KMS-11 (cell line): ENCODE measurements at regions not wholly inside any gene's neighbourhood (a gene's known extent, or its start where the extent isn't known, plus 50 kb on each side); places are given as distances from the start of the nearest gene placed in this dataset.

Experiments
- H2AFZ ChIP-seq: fragments of 200-600 bp; sonication (generic); 2 replicates; pipeline ENCODE4 v1.6.1; 2016; ENCODE audit warnings: antibody characterized with exemption, mixed run types, low read depth
- H3K27ac ChIP-seq: fragments of 200-600 bp; sonication (generic); 2 replicates; pipeline ENCODE4 v1.6.1; 2016; ENCODE audit warnings: mild to moderate bottlenecking, mixed run types
- H3K27me3 ChIP-seq: fragments of 200-600 bp; sonication (generic); 2 replicates; pipeline ENCODE4 v1.6.1; 2017; ENCODE audit warnings: mild to moderate bottlenecking, low read depth, mixed run types, moderate library complexity; ENCODE audit not compliant: insufficient read depth
- H3K36me3 ChIP-seq: fragments of 200-600 bp; sonication (generic); 2 replicates; pipeline ENCODE4 v1.6.1; 2017; ENCODE audit warnings: mild to moderate bottlenecking, mixed run types; ENCODE audit not compliant: insufficient read depth
- H3K4me1 ChIP-seq: fragments of 200-600 bp; sonication (generic); 2 replicates; pipeline ENCODE4 v1.6.1; 2016; ENCODE audit warnings: mild to moderate bottlenecking, low read depth, mixed run types; ENCODE audit not compliant: poor library complexity, severe bottlenecking
- H3K4me2 ChIP-seq: fragments of 200-600 bp; sonication (generic); 2 replicates; pipeline ENCODE4 v1.7.0; 2016; ENCODE audit warnings: mild to moderate bottlenecking, mixed run types
- H3K4me3 ChIP-seq: fragments of 200-600 bp; sonication (generic); IDR thresholded peaks from 2 replicates; pipeline ENCODE4 v1.6.1; 2017; ENCODE audit warnings: low read depth, low read length, mixed read lengths; ENCODE audit not compliant: insufficient read depth
- H3K79me2 ChIP-seq: fragments of 200-600 bp; sonication (generic); 2 replicates; pipeline ENCODE4 v1.6.1; 2016; ENCODE audit warnings: low read depth, mixed run types; ENCODE audit not compliant: insufficient read depth
- H3K9ac ChIP-seq: fragments of 200-600 bp; sonication (generic); 2 replicates; pipeline ENCODE4 v1.6.1; 2016; ENCODE audit warnings: mild to moderate bottlenecking, mixed run types
- H4K20me1 ChIP-seq: fragments of 200-600 bp; sonication (generic); 2 replicates; pipeline ENCODE4 v1.6.1; 2016; ENCODE audit warnings: mild to moderate bottlenecking, mixed run types; ENCODE audit not compliant: insufficient read depth
- CTCF ChIP-seq: fragments of 200-600 bp; sonication (generic); conservative IDR thresholded peaks from 2 replicates; pipeline ENCODE4 v1.6.1; 2017; ENCODE audit warnings: low read depth, mild to moderate bottlenecking, antibody characterized with exemption, low read length, moderate library complexity, mixed read lengths

GRCh38 chr16:64138006-64138405 lies 983.9 kb downstream of the CDH11 start:
- no peaks in the 10 kb centered on the region for H3K4me1 ChIP-seq
- no peak for TF ChIP-seq CTCF
- H3K4me2 ChIP-seq = no peak overlapping the region
- H3K9ac ChIP-seq = no peak overlapping the region
- H3K79me2 ChIP-seq = no peaks in the 10 kb centered on the region
- no peak overlapping the region for H3K4me3 ChIP-seq
- H3K27me3 ChIP-seq = no peaks in the 10 kb centered on the region
- no peak overlapping the region for H2AFZ ChIP-seq
- no peaks in the 10 kb centered on the region for H4K20me1 ChIP-seq
- H3K27ac ChIP-seq = no peak overlapping the region
- H3K36me3 ChIP-seq = no peaks in the 10 kb centered on the region

DNA sequence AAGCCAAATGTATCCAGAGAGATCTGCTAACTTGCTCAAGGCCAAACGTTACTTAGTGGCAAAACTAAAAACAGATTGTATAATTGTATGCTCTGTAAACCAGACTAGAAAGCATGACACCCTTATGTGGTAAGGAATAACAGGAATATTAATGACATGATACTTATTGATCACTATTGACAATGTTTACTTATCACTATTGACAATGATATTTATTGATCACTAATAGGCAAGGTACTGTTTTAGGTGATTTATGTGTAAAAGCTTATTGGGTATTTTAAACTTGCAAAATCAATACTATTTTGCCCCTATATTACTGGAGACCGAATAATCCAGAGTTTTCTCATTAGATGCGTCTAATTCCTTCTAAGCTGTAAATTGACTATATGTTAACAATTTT lies 985.1 kb downstream of the CDH11 start:
- Histone ChIP-seq H3K4me1 (no peaks in the 10 kb centered on the region), H3K27me3 (no peaks in the 10 kb centered on the region), H4K20me1 (no peaks in the 10 kb centered on the region), H3K4me3 (no peak overlapping the region), H3K36me3 (no peaks in the 10 kb centered on the region), H2AFZ (no peak overlapping the region), H3K27ac (no peak overlapping the region), H3K9ac (no peak overlapping the region), H3K4me2 (no peak overlapping the region), H3K79me2 (no peaks in the 10 kb centered on the region)
- TF ChIP-seq CTCF = no peak

- Histone ChIP-seq H3K27ac (no peak overlapping the region), H2AFZ (no peak overlapping the region), H3K4me2 (no peak overlapping the region), H3K36me3 (no peaks in the 10 kb centered on the region), H3K27me3 (no peaks in the 10 kb centered on the region), H3K9ac (no peak overlapping the region), H3K4me1 (no peaks in the 10 kb centered on the region), H3K4me3 (no peak overlapping the region), H4K20me1 (no peaks in the 10 kb centered on the region), H3K79me2 (no peaks in the 10 kb centered on the region)
- TF ChIP-seq CTCF = no peak
Observed at GRCh38 chr16:64136314-64136713, 985.5 kb downstream of the CDH11 start.

- no peak overlapping the region for H2AFZ ChIP-seq
- H3K4me1 ChIP-seq = no peaks in the 10 kb centered on the region
- no peak overlapping the region for H3K4me3 ChIP-seq
- no peaks in the 10 kb centered on the region for H4K20me1 ChIP-seq
- no peaks in the 10 kb centered on the region for H3K27me3 ChIP-seq
- TF ChIP-seq CTCF = no peak
- H3K36me3 ChIP-seq = no peaks in the 10 kb centered on the region
- no peak overlapping the region for H3K9ac ChIP-seq
- no peak overlapping the region for H3K27ac ChIP-seq
- H3K4me2 ChIP-seq = no peak overlapping the region
- no peaks in the 10 kb centered on the region for H3K79me2 ChIP-seq
Observed at GRCh38 chr16:64133366-64133765, 988.5 kb downstream of the CDH11 start.

DNA sequence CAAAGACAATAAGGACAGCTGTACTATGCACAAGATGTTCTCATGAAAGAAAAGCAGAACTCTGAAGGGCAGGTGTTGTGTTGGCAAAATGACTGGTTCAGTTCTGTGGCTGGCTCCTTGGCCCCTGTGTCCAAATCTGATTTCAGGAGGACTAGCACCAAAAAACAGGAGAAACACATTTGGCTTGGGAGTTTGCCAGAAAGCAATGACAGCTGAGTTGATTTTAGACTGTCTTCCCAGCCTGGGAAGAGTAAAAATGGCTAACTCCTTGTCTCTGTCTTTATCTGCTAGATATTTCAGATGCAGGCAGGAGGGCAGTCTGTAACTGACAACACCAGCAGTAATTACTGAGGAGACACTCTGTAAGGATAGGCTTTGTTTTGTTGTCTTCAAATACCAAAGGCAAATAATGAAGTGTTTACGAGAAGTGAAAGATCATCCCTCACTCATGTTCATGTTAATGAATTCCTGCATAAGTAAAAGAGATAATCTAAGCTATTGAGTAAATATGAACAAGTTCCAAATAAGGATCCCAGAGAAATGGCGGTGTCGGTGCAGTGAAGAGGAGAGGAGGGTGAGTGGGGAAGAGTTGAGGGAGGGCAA lies 989.0 kb downstream of the CDH11 start:
- no peaks in the 10 kb centered on the region for H3K4me1 ChIP-seq
- no peaks in the 10 kb centered on the region for H4K20me1 ChIP-seq
- TF ChIP-seq CTCF = no peak
- H3K27me3 ChIP-seq = no peaks in the 10 kb centered on the region
- no peaks in the 10 kb centered on the region for H3K36me3 ChIP-seq
- no peaks in the 10 kb centered on the region for H3K79me2 ChIP-seq
- H3K9ac ChIP-seq = no peak overlapping the region
- no peak overlapping the region for H2AFZ ChIP-seq
- H3K27ac ChIP-seq = no peak overlapping the region
- no peak overlapping the region for H3K4me2 ChIP-seq
- no peak overlapping the region for H3K4me3 ChIP-seq
